IMR-90 (cell line): ENCODE measurements at regions not wholly inside any gene's neighbourhood (a gene's known extent, or its start where the extent isn't known, plus 50 kb on each side); places are given as distances from the start of the nearest gene placed in this dataset.

Source experiments
- MAFK ChIP-seq: IDR thresholded peaks from 2 replicates; pipeline ENCODE4 v1.6.1; 2012; ENCODE audit warnings: low read depth, low read length, improper control_type of control experiment
- TF ChIP-seq, protein P1 (sequence below): fragments of 150-350 bp; IDR thresholded peaks from 2 replicates; pipeline ENCODE4 v1.6.1; 2016; ENCODE audit warnings: low read depth, mild to moderate bottlenecking, low read length, moderate library complexity, borderline replicate concordance

DNA sequence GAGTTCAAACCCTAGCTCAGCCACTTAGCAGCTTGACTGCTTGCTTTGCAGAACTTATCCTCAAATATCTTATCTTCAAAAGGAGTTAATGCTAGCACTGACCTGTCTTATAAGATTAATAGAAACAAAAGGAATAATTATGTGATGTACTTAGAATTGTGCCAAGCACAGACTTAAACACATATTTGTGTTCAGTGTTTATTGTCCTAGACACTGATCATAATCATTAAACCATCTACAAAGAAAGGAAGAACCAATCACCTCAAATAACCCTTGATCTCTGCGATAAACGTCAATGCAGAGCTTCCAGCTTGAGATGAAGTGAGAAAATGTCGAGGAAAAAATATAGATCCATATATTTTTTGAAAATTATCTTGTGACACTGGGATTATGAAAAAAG lies 73.1 kb downstream of the ATXN7L3B start:
- TF ChIP-seq, protein P1, sequence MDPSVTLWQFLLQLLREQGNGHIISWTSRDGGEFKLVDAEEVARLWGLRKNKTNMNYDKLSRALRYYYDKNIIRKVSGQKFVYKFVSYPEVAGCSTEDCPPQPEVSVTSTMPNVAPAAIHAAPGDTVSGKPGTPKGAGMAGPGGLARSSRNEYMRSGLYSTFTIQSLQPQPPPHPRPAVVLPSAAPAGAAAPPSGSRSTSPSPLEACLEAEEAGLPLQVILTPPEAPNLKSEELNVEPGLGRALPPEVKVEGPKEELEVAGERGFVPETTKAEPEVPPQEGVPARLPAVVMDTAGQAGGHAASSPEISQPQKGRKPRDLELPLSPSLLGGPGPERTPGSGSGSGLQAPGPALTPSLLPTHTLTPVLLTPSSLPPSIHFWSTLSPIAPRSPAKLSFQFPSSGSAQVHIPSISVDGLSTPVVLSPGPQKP = no peak
- TF ChIP-seq MAFK = no peak
